Thoracic aorta (tissue), 2 donors: ENCODE measurements at regions not wholly inside any gene's neighbourhood (a gene's known extent, or its start where the extent isn't known, plus 50 kb on each side); places are given as distances from the start of the nearest gene placed in this dataset.

Experiments
- ATAC-seq: fragments of 150-250 bp; one replicate; pipeline ENCODE4 v1.8.0; 2017; ENCODE audit warnings: low read depth; ENCODE audit not compliant: insufficient number of reproducible peaks, low FRiP score
- DNase-seq: peaks from one replicate; pipeline ENCODE4 v3.0.0-alpha.2; 2020; ENCODE audit warnings: low spot score
- H3K27ac ChIP-seq, 2 donors: fragments of 200-600 bp; sonication (generic); 1 replicate in 1 of 2; 2 replicates in 1 of 2; pipeline ENCODE4 v1.5.1; 2016; ENCODE audit warnings: mild to moderate bottlenecking in 2 of 2, moderate library complexity in 2 of 2
- H3K27me3 ChIP-seq: fragments of 200-600 bp; sonication (generic); replicated peaks from 2 replicates; pipeline ENCODE4 v1.6.0; 2016; ENCODE audit warnings: mild to moderate bottlenecking; ENCODE audit not compliant: insufficient read depth
- H3K36me3 ChIP-seq: fragments of 200-600 bp; sonication (generic); one replicate; pipeline ENCODE4 v1.5.1; 2016
- H3K4me1 ChIP-seq, 2 donors: fragments of 200-600 bp; sonication (generic); 1 replicate in 1 of 2; 2 replicates in 1 of 2; pipeline versions ENCODE4 v1.5.1 to v1.6.0; 2016; ENCODE audit warnings: low read depth in 2 of 2, mild to moderate bottlenecking in 1 of 2; ENCODE audit not compliant: control insufficient read depth in 1 of 2
- H3K4me3 ChIP-seq: fragments of 200-600 bp; sonication (generic); 2 replicates; pipeline ENCODE4 v1.5.1; 2016; ENCODE audit warnings: mild to moderate bottlenecking
- H3K9me3 ChIP-seq: fragments of 200-600 bp; sonication (generic); 2 replicates; pipeline ENCODE4 v1.5.1; 2016
- TF ChIP-seq, protein P1 (sequence below): fragments of 200-600 bp; sonication (generic); IDR thresholded peaks from one replicate; pipeline ENCODE4 v1.5.1; 2019; ENCODE audit warnings: antibody characterized with exemption

DNA sequence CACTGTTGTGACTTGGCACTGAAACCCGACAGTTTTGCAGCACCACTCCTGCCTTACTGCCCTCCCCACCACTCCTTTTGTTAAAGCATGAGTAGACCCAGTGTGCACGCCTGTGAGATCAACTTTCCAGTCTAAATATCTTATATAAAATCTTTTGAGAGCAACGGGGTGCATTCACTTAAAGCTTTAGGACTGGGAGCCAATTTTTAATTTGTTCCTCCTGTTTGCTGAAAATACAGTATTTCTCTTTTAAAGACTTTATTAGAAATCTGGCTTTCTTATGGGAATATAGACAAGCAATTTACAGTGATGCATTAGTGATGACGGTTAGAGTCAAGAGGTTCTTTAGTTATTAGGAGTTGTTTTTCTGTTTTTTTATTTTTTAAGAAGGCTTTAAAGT lies 397.5 kb downstream of the TMEM167A start:
- TF ChIP-seq, protein P1, sequence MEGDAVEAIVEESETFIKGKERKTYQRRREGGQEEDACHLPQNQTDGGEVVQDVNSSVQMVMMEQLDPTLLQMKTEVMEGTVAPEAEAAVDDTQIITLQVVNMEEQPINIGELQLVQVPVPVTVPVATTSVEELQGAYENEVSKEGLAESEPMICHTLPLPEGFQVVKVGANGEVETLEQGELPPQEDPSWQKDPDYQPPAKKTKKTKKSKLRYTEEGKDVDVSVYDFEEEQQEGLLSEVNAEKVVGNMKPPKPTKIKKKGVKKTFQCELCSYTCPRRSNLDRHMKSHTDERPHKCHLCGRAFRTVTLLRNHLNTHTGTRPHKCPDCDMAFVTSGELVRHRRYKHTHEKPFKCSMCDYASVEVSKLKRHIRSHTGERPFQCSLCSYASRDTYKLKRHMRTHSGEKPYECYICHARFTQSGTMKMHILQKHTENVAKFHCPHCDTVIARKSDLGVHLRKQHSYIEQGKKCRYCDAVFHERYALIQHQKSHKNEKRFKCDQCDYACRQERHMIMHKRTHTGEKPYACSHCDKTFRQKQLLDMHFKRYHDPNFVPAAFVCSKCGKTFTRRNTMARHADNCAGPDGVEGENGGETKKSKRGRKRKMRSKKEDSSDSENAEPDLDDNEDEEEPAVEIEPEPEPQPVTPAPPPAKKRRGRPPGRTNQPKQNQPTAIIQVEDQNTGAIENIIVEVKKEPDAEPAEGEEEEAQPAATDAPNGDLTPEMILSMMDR: no peak
- ATAC-seq: no peak

DNA sequence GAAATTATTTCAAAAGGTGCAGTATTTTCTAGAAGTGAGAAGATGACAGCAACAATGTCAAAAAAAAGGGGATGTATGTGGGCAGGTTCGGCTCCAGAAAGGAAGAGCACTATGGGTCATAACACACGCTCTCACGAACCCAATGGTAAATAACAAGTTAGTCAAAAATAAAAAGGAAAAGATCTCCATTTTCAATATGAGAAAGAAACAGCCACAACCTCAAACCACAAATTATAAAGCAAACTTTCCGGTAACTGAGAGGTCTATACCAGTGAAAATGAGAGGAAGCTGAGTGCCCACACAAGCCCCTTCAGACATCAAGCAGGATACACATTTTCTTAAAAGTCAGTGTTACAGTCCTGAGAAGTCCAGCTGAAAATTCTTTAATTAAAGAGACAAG lies 398.5 kb upstream of the RPS23 start:
- Histone ChIP-seq H3K4me1 (no peaks in the 10 kb centered on the region), H3K4me3 (no peak overlapping the region), H3K9me3 (no peaks in the 10 kb centered on the region), H3K36me3 (no peaks in the 10 kb centered on the region), H3K27me3 (no peaks in the 10 kb centered on the region), H3K27ac (no peak overlapping the region)
- TF ChIP-seq, protein P1: no peak
- no peak for ATAC-seq
- no peak for DNase-seq

More for the DNA sequence above, 397.5 kb downstream of the TMEM167A start:
- Histone ChIP-seq H3K27me3 (no peaks in the 10 kb centered on the region), H3K27ac (no peak overlapping the region), H3K4me1 (no peaks in the 10 kb centered on the region), H3K36me3 (no peaks in the 10 kb centered on the region), H3K9me3 (no peaks in the 10 kb centered on the region), H3K4me3 (no peak overlapping the region)
- no peak for DNase-seq

DNA sequence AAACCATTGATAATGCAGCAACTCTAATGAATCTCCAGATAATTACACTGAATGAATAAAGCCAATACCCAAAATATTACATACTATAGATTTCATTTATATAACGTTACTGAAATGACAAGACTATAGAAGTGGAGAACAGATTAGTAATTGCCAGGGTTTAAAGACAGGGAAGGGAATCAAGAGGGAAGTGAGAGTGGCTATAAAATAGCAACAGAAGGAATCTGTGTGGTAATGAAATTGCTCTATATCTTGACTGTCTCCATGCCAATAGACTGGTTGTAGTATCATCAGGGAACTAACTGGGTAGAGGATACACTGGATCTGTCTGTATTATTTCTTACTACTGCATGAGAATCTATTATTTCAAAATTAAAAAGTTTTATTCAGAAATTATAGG lies 396.5 kb upstream of the RPS23 start:
- no peaks in the 10 kb centered on the region for H3K9me3 ChIP-seq

DNA sequence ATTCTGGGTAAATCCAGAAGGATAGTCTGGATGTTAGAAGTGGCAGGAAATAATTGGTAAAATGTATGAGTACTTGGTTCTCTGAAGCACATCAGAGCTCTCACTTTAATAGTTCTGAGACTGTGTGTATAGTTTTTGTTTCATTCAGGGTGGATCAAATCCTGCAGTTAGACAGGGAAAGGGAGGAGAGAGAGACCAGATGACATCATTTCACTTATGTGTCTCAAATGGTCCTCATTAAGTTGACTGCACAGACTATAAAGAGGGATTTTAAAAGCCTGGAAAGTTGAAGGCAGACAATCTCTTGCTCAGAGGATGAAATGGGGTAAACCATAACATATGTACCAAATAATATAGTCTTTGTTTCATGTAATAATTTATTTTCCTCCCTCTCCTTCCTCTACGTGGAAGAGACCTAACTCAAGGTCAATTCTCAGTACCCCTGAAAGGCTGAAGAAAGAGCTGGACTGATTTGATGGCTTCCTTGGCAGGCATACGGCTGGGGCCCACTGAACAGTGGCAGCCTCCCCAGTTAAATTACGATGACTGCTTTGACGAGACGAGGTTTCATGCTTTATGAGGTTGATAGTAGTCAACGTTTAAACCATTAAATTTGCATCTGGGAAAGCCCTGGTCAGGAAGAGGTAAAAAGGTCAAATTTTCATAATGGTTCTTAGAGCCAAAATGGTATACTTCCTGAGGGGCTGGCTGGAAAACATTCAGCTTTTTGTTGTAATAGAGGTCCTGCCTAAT lies 395.1 kb upstream of the RPS23 start:
- no peak for ATAC-seq
- DNase-seq: no peak
- no peak overlapping the region for H3K4me3 ChIP-seq
- H3K27ac ChIP-seq: no peak overlapping the region
- H3K36me3 ChIP-seq: no peaks in the 10 kb centered on the region
- H3K27me3 ChIP-seq: no peaks in the 10 kb centered on the region
- TF ChIP-seq, protein P1: no peak
- H3K9me3 ChIP-seq: no peaks in the 10 kb centered on the region
- peaks cover 0 to 12% of the 10 kb centered on the region in 2 donors for H3K4me1 ChIP-seq

More for the DNA sequence above, 396.5 kb upstream of the RPS23 start:
- no peak overlapping the region for H3K27ac ChIP-seq
- DNase-seq: no peak
- no peaks in the 10 kb centered on the region for H3K36me3 ChIP-seq
- TF ChIP-seq, protein P1: no peak
- H3K4me3 ChIP-seq: no peak overlapping the region
- ATAC-seq: no peak
- no peaks in the 10 kb centered on the region for H3K27me3 ChIP-seq
- peaks cover 0 to 12% of the 10 kb centered on the region in 2 donors for H3K4me1 ChIP-seq

DNA sequence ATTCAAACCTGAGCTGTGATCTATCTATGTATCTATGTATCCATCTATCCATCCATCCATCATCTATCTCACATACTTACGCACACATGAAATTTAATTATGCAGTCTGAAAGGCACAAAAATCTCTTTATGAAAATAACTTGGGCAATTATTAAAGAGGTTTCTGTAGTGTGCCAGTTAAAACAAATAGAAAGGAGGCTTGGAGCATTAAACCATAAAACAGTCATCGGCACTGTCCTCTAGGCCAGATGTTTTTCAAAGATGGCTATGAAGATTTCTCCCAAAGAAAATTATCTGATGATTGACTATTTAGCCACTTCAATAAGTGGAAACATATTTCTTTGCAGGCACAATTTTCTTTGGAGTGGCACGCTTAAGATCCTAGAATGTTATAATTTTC lies 392.5 kb upstream of the RPS23 start:
- Histone ChIP-seq H3K4me3 (no peak overlapping the region), H3K27me3 (no peaks in the 10 kb centered on the region), H3K4me1 (peaks cover 0 to 19% of the 10 kb centered on the region in 2 donors), H3K36me3 (no peaks in the 10 kb centered on the region), H3K27ac (no peak overlapping the region), H3K9me3 (no peaks in the 10 kb centered on the region)
- TF ChIP-seq, protein P1: no peak
- DNase-seq (no peak), ATAC-seq (no peak)
